NCI-H1694 treated with DMSO at 0.1 percent for 48 hours (cell line): ENCODE measurements at regions not wholly inside any gene's neighbourhood (a gene's known extent, or its start where the extent isn't known, plus 50 kb on each side); places are given as distances from the start of the nearest gene placed in this dataset.

Experiments used
- DNase-seq: peaks from one replicate; lab custom pipeline; 2025; lab: John Stamatoyannopoulos, UW

DNA sequence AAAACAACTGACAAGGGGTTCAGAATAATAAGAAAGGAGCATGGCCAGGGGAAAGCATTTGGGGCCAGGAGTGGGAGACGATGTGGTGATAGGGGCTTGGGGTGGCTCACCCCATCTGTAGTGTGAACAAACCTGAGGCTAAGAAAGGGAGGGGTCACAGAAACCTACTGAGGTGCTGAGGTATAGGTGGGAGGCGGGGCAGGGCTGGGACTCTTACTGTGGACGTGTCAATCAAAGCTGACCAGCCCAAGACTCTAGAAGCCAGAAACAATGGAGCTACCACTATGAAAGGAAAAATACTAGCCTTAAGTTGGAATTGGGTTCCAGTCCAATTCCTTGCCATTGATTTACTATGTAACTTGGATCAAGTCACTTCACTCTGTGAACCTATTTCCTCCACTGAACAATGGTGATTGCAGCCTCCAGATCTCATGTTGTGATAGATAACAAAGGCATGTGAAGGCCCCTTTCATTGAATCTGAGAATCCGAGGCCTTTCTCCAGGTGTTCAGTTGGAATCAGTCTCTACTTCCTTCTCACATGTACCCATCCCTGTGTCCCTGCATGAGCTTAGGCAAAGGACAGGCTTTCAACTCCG lies 260.9 kb upstream of the HES1 start:
- DNase-seq = no peak

GRCh38 chr3:193875601-193876321 lies 260.2 kb upstream of the HES1 start:
- no peak for DNase-seq

- no peak for DNase-seq
Observed at GRCh38 chr3:193879099-193879863, 256.7 kb upstream of the HES1 start.

DNA sequence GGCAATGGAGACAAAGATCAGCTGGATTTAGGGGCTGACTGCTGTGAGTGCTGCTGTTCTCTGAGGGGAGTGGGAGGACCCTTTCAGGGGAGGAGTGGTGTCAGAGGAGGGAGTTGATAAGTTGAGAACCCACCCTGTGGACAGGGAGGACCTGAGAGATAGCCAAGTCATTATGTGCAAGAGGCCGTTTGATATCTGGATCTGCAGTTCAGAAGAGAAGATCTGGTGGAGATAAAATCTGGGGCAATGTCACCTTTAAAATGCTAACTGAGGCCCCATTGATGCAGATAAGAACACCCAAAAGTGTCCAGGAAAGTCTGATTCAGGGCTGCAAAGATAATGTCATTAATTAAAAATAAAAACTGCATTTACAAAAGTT lies 256.1 kb upstream of the HES1 start:
- no peak for DNase-seq

DNA sequence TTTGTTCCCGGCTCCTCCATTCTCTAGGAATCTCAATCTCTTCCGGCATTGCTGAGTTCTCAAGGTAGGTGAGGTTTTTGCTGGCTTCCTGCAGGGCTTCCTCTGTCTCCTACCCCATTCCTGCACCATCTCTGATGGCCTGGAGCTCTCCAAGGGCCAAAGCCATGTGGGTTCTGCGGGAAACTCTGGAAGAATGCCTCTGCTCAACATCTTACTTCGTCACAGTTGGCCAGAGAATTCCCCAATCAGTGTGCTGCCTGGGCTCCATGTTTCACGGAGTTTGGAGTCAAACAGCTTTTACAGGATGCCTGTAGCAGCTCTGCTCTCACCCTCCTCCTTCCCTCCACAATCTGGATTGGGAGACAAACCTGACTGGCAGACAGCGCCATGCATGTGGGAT lies 253.9 kb upstream of the HES1 start:
- DNase-seq = no peak

- DNase-seq = no peak
Observed at GRCh38 chr3:193883551-193883950, 252.4 kb upstream of the HES1 start.

- no peak for DNase-seq
Observed at GRCh38 chr3:193884027-193884426, 251.9 kb upstream of the HES1 start.

GRCh38 chr3:193884652-193885051 lies 251.3 kb upstream of the HES1 start:
- no peak for DNase-seq

DNA sequence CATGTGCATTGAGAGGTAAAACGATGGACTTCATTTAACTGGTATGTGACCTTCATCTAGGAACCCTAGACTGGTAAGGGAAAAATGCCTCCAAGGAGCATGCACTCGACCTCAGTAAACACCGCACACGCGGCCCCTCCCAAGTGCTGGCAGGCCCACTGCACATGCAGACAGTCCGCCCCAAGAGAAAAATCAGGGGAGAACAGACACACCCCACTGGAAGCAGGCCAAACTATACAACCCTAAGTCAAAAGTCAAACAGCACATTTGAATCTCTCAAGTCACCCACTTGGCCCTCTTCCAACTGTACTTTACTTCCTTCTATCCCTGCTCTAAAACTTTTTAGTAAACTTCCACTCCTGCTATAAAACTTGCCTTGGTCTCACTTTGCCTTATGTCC lies 250.1 kb upstream of the HES1 start:
- no peak for DNase-seq

GRCh38 chr3:193890016-193890897 lies 245.7 kb upstream of the HES1 start:
- no peak for DNase-seq

DNA sequence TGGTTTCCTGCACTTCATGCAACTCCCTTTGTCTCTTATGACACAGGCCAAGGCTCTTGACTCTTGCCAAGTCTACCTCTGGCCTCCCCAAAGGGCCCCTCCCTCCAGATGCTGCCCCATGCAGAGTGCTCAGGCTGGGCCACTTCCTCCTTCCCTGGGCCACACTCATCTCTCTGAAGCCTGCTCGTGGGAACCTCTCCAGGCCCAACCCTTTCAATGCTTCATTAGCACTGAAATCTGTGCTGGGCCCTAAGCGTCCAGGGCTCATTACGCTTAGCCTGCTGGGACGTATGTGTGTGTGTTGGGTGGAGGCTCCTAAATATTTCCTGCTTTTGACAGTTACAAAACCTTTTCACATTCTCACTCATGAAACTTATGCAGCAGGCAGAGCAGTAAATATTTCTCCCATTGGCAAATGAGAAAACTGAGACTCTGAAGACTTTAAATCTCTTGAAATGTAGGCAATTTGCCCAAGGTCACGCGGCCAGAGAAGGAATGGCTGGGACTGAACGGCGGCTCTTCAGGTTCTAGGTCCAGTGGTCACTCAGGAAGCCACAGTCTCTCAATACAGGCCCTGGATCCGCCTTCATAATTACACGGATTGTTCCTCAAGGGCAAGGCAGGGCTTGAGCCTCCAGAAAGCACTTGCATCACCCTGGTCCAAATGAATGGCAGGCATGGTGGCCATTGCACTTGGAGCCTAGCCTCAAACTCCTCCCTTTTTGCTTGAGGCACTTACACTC lies 241.7 kb upstream of the HES1 start:
- no peak for DNase-seq

GRCh38 chr3:193895409-193895808 lies 240.5 kb upstream of the HES1 start:
- DNase-seq = no peak

- DNase-seq = no peak
Observed at GRCh38 chr3:193896419-193896818, 239.5 kb upstream of the HES1 start.

DNA sequence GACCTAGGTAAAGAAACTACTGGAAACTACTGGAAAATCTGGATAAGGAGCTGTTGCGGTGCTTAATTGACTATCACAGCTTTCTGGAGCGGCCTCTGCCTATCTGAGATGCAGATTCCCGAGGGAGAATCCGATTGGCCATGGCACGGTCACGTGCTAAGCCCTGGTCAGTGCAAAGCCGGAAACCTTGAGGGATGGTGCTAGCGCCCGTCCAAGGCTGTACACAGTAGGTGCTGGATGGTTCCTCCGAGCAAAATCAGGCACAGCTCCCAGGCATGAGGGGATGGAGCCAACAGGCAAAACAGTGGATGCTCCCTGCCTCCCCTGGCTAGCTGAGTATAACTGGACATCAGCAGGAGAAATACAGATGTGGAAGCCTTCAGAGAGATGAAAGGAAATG lies 238.7 kb upstream of the HES1 start:
- DNase-seq = no peak

- no peak for DNase-seq
Observed at GRCh38 chr3:193897731-193898180, 238.2 kb upstream of the HES1 start.

DNA sequence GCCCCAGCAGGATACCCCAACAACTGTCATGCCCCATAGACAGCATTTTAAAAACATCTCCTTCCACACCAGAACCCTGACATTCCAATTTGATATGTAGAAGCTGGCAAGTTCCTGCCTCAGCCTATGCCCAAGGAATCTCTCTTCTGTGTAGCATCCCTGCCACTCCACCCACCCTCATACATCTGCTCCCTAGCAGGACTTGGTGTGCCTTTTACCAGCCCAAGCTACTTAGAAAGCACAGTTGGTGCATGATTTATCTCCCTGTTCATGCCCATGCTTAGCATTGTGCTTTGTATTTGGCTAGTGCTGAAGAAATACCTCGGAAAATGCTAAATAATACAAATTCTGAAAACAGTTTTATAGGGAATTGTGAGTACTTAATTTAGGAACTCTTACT lies 236.9 kb upstream of the HES1 start:
- no peak for DNase-seq

GRCh38 chr3:193901007-193901406 lies 234.9 kb upstream of the HES1 start:
- DNase-seq = no peak

- DNase-seq = no peak
Observed at GRCh38 chr3:193902607-193903511, 233.1 kb upstream of the HES1 start.

DNA sequence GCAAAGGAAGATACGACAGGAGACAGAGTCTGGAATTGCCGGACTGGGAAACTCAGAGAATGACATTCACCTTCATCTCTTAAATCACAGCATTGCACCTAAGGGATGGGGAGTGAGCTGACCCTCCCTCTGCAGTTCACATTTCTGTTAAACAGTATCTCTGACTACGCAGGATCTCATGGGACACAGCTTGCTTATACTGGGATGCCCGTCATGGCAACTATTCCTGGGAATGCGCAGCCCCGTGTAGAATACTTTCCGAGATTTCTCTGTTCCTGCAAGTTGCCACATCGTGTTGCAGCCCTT lies 232.5 kb upstream of the HES1 start:
- DNase-seq = no peak

DNA sequence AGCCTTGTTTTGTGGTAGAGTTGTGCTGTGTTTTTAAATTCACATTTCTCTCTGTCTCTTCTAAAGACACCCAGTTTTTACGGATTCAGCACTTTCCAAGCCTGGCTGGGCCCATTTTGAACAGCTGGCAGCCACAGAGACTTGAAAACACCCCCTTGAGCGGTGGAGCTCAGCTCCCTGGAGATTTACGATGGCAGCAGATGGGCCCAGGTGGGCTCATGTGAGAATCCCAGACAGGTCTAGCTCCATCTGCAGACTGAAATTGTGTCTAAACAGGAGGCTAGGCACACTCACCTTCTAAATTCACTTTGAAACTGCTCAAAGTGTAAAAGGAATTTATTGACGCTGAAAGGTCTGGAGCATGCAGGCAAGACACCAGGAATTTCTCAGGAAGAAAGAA lies 232.0 kb upstream of the HES1 start:
- DNase-seq = peak; percentile 72
